WERI-Rb-1 (cell line): ENCODE measurements at regions not wholly inside any gene's neighbourhood (a gene's known extent, or its start where the extent isn't known, plus 50 kb on each side); places are given as distances from the start of the nearest gene placed in this dataset.

Experiments
- DNase-seq: peaks from one replicate; pipeline ENCODE4 v3.0.0-alpha.2; 2020
- H3K27ac ChIP-seq: fragments of 250-450 bp; sonication (Bioruptor Pico); 2 replicates; pipeline ENCODE4 v1.5.1; 2020; ENCODE audit warnings: mild to moderate bottlenecking, moderate library complexity
- H3K27me3 ChIP-seq: fragments of 250-450 bp; sonication (Bioruptor Pico); 2 replicates; pipeline ENCODE4 v1.5.1; 2021; ENCODE audit warnings: mild to moderate bottlenecking, low read depth, moderate library complexity; ENCODE audit not compliant: insufficient read depth, severe bottlenecking
- H3K36me3 ChIP-seq: fragments of 250-450 bp; sonication (Bioruptor Pico); 2 replicates; pipeline ENCODE4 v1.5.1; 2020; ENCODE audit warnings: mild to moderate bottlenecking, moderate library complexity
- H3K4me3 ChIP-seq: 2 replicates; pipeline ENCODE4 v1.5.1; 2011; ENCODE audit warnings: low read depth, mild to moderate bottlenecking, control low read depth, low read length
- H3K9me3 ChIP-seq: fragments of 250-450 bp; sonication (Bioruptor Pico); 2 replicates; pipeline ENCODE4 v1.5.1; 2021; ENCODE audit warnings: mild to moderate bottlenecking, moderate library complexity; ENCODE audit not compliant: severe bottlenecking
- CTCF ChIP-seq: IDR thresholded peaks from 2 replicates; pipeline ENCODE4 v1.5.1; 2011; ENCODE audit warnings: low read depth, mild to moderate bottlenecking, control low read depth, inconsistent platforms, low read length

GRCh38 chr5:143470120-143470519, 66.6 kb upstream of the NR3C1 start:
- H3K27ac ChIP-seq: no peak overlapping the region
- no peak overlapping the region for H3K4me3 ChIP-seq
- TF ChIP-seq CTCF: no peak
- no peak for DNase-seq
- no peaks in the 10 kb centered on the region for H3K36me3 ChIP-seq
- no peaks in the 10 kb centered on the region for H3K9me3 ChIP-seq
- no peaks in the 10 kb centered on the region for H3K27me3 ChIP-seq

GRCh38 chr5:143469125-143469524, 65.6 kb upstream of the NR3C1 start:
- no peak for TF ChIP-seq CTCF
- Histone ChIP-seq H3K36me3 (no peaks in the 10 kb centered on the region), H3K4me3 (no peak overlapping the region), H3K9me3 (no peaks in the 10 kb centered on the region), H3K27me3 (no peaks in the 10 kb centered on the region), H3K27ac (no peak overlapping the region)
- no peak for DNase-seq

- Histone ChIP-seq H3K27ac (no peak overlapping the region), H3K27me3 (no peaks in the 10 kb centered on the region), H3K36me3 (no peaks in the 10 kb centered on the region), H3K4me3 (no peak overlapping the region), H3K9me3 (no peaks in the 10 kb centered on the region)
- TF ChIP-seq CTCF: no peak
- DNase-seq: no peak
Measured at GRCh38 chr5:143466632-143467031, 63.1 kb upstream of the NR3C1 start.

GRCh38 chr5:143464723-143465490, 61.4 kb upstream of the NR3C1 start:
- no peak for TF ChIP-seq CTCF
- Histone ChIP-seq H3K9me3 (no peaks in the 10 kb centered on the region), H3K36me3 (no peaks in the 10 kb centered on the region), H3K27ac (no peak overlapping the region), H3K4me3 (no peak overlapping the region), H3K27me3 (no peaks in the 10 kb centered on the region)
- no peak for DNase-seq

GRCh38 chr5:143462431-143462830, 58.9 kb upstream of the NR3C1 start:
- no peaks in the 10 kb centered on the region for H3K9me3 ChIP-seq
- DNase-seq: no peak
- H3K27ac ChIP-seq: no peak overlapping the region
- TF ChIP-seq CTCF: no peak
- no peaks in the 10 kb centered on the region for H3K36me3 ChIP-seq
- H3K27me3 ChIP-seq: no peaks in the 10 kb centered on the region
- H3K4me3 ChIP-seq: no peak overlapping the region

GRCh38 chr5:143459433-143459832, 55.9 kb upstream of the NR3C1 start:
- H3K27me3 ChIP-seq: no peaks in the 10 kb centered on the region
- H3K36me3 ChIP-seq: no peaks in the 10 kb centered on the region
- no peak overlapping the region for H3K4me3 ChIP-seq
- H3K9me3 ChIP-seq: no peaks in the 10 kb centered on the region
- TF ChIP-seq CTCF: no peak
- H3K27ac ChIP-seq: no peak overlapping the region
- DNase-seq: no peak
